ENCODE measurements at regions not wholly inside any gene's neighbourhood (a gene's known extent, or its start where the extent isn't known, plus 50 kb on each side); places are given as distances from the start of the nearest gene placed in this dataset.

DNA sequence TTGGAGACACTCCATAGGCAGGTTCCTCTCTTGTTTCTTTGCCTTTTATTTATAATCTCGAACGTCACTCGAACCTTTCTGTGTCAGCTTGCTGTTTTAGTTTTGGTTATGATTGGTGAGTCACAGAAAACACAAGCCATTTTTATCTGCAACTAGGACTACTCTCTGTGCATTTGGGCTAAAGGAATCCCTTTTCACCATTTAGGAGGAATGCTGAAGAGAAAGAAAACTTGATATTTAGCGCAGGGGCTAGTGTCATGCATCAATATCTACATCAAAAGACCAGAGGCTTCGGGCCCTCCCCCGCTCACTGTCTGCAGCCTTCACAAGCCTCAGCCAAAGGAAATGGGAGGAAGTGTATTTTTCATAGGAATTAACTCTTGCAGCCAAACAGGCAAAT lies 507.8 kb upstream of the CITED2 start:
- no peaks in the 10 kb centered on the region for H3K36me3 Mint-ChIP-seq (ENCODE audit: insufficient read depth, unreplicated experiment)
- no peaks in the 10 kb centered on the region for H3K27me3 ChIP-seq (replicated peaks; ENCODE audit: control insufficient read depth, insufficient read depth, low read length)
- no peaks in the 10 kb centered on the region for H3K36me3 ChIP-seq (ENCODE audit: control insufficient read depth, insufficient read depth, low read length)
- no peaks in the 10 kb centered on the region for H3K27me3 Mint-ChIP-seq (ENCODE audit: insufficient read depth, unreplicated experiment)
- ChIA-PET CTCF (no interaction called here), POLR2A (no interaction called here)
- H3K9me3 Mint-ChIP-seq (ENCODE audit: unreplicated experiment) = no peaks in the 10 kb centered on the region
- no peak for DNase-seq
- BruUV-seq (replicated peaks) = no TSS peak
- H3K4me3 Mint-ChIP-seq (ENCODE audit: unreplicated experiment) = no peak overlapping the region
- TF ChIP-seq, protein P1, sequence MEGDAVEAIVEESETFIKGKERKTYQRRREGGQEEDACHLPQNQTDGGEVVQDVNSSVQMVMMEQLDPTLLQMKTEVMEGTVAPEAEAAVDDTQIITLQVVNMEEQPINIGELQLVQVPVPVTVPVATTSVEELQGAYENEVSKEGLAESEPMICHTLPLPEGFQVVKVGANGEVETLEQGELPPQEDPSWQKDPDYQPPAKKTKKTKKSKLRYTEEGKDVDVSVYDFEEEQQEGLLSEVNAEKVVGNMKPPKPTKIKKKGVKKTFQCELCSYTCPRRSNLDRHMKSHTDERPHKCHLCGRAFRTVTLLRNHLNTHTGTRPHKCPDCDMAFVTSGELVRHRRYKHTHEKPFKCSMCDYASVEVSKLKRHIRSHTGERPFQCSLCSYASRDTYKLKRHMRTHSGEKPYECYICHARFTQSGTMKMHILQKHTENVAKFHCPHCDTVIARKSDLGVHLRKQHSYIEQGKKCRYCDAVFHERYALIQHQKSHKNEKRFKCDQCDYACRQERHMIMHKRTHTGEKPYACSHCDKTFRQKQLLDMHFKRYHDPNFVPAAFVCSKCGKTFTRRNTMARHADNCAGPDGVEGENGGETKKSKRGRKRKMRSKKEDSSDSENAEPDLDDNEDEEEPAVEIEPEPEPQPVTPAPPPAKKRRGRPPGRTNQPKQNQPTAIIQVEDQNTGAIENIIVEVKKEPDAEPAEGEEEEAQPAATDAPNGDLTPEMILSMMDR (IDR thresholded peaks at IDR 0.05; ENCODE audit: insufficient read depth in 1 of 2, low read depth in 1 of 2, low read length in 1 of 2, severe bottlenecking in 1 of 2, unreplicated experiment in 1 of 2) = no peak
- no peaks in the 10 kb centered on the region for H3K9me3 ChIP-seq
- H3K27ac Mint-ChIP-seq (ENCODE audit: unreplicated experiment) = no peak overlapping the region
- intact Hi-C loops (cut with micrococcal nuclease; ENCODE audit: unreplicated experiment) = loop anchor here (5.0 kb wide), 1 partner anchor 510 kb away; the partner anchor contains the start of gene CITED2
- no peak overlapping the region for H3K4me3 ChIP-seq (ENCODE audit: low read depth, low read length)
- peaks cover 21% of the 10 kb centered on the region for H3K4me1 ChIP-seq
- H3K4me1 Mint-ChIP-seq (ENCODE audit: low read depth, unreplicated experiment) = peaks cover 7% of the 10 kb centered on the region

DNA sequence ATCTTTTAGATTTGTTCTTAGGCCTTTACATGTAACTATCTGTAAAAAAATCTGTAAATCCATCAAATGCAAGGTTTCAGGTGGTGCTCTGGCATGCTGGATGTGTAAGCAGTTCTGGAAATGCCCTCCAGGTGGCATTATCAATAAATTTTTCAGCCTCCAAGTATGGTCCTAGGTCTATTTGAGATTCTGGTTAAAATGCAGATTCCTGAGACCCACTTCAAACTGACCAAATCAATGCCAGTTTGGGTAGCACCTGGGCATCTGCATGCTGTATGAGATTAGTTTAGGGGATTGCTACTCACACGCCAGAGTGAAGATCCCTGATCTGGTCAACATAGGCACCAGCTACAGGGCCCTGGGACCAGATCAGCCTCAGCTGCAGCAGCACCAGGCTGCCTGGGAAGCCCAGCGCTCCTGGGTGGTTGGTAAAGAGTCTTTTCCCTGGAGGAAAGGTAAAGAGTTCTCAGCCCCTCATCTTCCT lies 507.3 kb upstream of the CITED2 start:
- Mint-ChIP-seq H3K4me1 (ENCODE audit: low read depth, unreplicated experiment) (peaks cover 2% of the 10 kb centered on the region), H3K27ac (ENCODE audit: unreplicated experiment) (no peak overlapping the region), H3K27me3 (ENCODE audit: insufficient read depth, unreplicated experiment) (no peaks in the 10 kb centered on the region), H3K4me3 (ENCODE audit: unreplicated experiment) (no peak overlapping the region), H3K36me3 (ENCODE audit: insufficient read depth, unreplicated experiment) (no peaks in the 10 kb centered on the region), H3K9me3 (ENCODE audit: unreplicated experiment) (no peaks in the 10 kb centered on the region)
- Histone ChIP-seq H3K36me3 (ENCODE audit: control insufficient read depth, insufficient read depth, low read length) (no peaks in the 10 kb centered on the region), H3K9me3 (no peaks in the 10 kb centered on the region), H3K27me3 (replicated peaks; ENCODE audit: control insufficient read depth, insufficient read depth, low read length) (no peaks in the 10 kb centered on the region), H3K4me1 (peaks cover 16% of the 10 kb centered on the region), H3K4me3 (ENCODE audit: low read depth, low read length) (no peak overlapping the region)
- POLR2A ChIA-PET = no interaction called here
- intact Hi-C loops (cut with micrococcal nuclease; ENCODE audit: unreplicated experiment) = loop anchor here (1.0 to 5.0 kb wide), 2 partner anchors 115 to 509 kb away; partner anchors contain the start of gene CITED2
- CTCF ChIA-PET = no interaction called here
- TF ChIP-seq, protein P1 (IDR thresholded peaks at IDR 0.05; ENCODE audit: insufficient read depth in 1 of 2, low read depth in 1 of 2, low read length in 1 of 2, severe bottlenecking in 1 of 2, unreplicated experiment in 1 of 2) = peak; percentile 37 to 46
- no TSS peak for BruUV-seq (replicated peaks)
- peak in 1 of 2 experiments; percentile 48 for DNase-seq

DNA sequence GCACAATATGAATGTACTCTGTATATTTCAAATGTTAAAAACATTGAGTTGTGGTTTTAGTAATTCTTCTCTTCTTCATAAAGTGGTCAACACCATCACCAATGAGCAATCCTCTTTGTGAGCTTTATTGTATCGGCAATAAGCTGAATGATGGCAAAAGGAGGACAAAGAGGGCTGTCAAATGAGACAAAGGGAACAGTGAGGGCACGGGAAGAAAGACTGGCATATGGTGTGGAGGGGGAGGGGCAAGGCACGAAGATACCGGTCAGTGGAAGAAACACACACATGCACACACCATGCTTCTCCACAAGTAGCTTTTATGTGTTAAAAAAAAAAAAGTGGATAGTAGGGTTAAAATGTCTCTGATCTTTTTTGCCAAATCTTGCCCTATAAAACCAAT lies 506.8 kb upstream of the CITED2 start:
- intact Hi-C loops (cut with micrococcal nuclease; ENCODE audit: unreplicated experiment) = loop anchor here (1.0 to 5.0 kb wide), 2 partner anchors 115 to 509 kb away; partner anchors contain the start of gene CITED2
- no peaks in the 10 kb centered on the region for H3K4me1 Mint-ChIP-seq (ENCODE audit: low read depth, unreplicated experiment)

More for the DNA sequence above, 506.8 kb upstream of the CITED2 start:
- H3K9me3 ChIP-seq = no peaks in the 10 kb centered on the region
- no peaks in the 10 kb centered on the region for H3K36me3 ChIP-seq (ENCODE audit: control insufficient read depth, insufficient read depth, low read length)
- CTCF ChIA-PET = no interaction called here
- no peak overlapping the region for H3K4me3 ChIP-seq (ENCODE audit: low read depth, low read length)
- H3K27me3 ChIP-seq (replicated peaks; ENCODE audit: control insufficient read depth, insufficient read depth, low read length) = no peaks in the 10 kb centered on the region
- Mint-ChIP-seq H3K27me3 (ENCODE audit: insufficient read depth, unreplicated experiment) (no peaks in the 10 kb centered on the region), H3K9me3 (ENCODE audit: unreplicated experiment) (no peaks in the 10 kb centered on the region), H3K36me3 (ENCODE audit: insufficient read depth, unreplicated experiment) (no peaks in the 10 kb centered on the region), H3K4me3 (ENCODE audit: unreplicated experiment) (no peak overlapping the region), H3K27ac (ENCODE audit: unreplicated experiment) (no peak overlapping the region)
- TF ChIP-seq, protein P1 (IDR thresholded peaks at IDR 0.05; ENCODE audit: insufficient read depth in 1 of 2, low read depth in 1 of 2, low read length in 1 of 2, severe bottlenecking in 1 of 2, unreplicated experiment in 1 of 2) = no peak
- POLR2A ChIA-PET = no interaction called here
- H3K4me1 ChIP-seq = peaks cover 14% of the 10 kb centered on the region
- DNase-seq = no peak
- no TSS peak for BruUV-seq (replicated peaks)
